ENCODE measurements at regions not wholly inside any gene's neighbourhood (a gene's known extent, or its start where the extent isn't known, plus 50 kb on each side); places are given as distances from the start of the nearest gene placed in this dataset.

DNA sequence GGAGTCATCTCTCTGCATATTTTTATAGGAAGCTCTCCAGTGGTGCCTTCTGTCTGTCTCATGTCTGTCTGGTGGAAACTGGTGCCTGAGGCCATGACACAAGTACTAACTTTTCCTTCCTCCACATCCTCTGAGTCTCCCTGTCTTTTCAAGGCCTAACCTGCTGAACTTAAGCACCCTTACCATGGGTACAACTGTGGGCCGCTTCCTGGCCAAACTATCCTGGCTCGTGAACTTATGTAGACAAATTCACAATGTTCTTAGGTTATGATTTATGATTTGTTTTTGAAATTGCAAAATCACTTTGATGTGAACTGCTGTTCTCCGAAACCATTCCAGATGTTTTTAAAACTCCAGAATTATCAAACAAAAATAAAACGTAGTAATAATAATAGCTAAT lies 804.5 kb upstream of the POU3F3 start:
- DNase-seq: no peak

DNA sequence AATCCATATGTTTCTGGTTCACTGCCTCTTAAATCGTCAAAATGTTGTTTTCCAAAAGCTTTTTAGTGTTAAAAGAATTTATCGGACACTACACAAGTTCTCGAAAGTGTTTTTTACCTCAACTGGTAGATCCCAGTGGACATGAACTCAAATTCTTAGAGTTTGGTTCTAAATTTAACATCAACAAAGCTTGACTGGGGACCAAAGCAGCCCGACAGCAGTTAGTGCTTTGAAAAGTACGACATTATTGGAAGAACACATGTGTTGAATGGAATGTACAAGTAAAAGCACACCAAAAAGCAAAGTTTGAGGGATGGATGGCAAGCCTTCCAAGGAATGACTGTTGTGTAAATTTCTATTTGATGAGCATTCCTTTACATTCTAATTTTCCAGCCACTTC lies 803.9 kb upstream of the POU3F3 start:
- no peak for DNase-seq

DNA sequence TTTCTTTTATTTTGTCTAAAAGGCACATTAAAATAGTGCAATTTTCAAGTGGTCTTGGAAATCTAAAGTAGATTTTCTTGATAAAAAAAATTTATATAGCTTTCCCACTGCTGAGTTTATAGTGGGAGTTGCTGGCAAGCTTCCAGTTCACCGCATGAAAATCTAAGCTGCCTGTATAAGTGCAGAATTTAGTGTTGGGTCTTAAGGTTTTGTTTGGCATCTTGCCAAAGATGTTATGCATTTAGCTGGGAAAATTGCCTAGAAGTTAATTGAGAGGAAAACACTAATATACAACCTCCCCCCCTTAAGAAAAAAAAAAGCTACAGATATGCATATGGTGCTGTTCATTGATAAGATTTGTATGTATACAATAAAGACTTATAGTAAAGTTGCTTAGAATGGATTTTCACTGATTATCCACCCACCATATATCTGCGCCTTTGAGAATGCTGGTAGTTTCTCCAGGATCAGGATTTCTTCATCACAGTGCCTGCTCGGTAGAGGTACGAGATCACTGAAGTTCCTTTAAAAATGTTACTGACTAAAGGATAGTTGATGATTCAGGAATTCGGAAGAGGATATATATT lies 803.2 kb upstream of the POU3F3 start:
- peak; percentile 93 for DNase-seq

DNA sequence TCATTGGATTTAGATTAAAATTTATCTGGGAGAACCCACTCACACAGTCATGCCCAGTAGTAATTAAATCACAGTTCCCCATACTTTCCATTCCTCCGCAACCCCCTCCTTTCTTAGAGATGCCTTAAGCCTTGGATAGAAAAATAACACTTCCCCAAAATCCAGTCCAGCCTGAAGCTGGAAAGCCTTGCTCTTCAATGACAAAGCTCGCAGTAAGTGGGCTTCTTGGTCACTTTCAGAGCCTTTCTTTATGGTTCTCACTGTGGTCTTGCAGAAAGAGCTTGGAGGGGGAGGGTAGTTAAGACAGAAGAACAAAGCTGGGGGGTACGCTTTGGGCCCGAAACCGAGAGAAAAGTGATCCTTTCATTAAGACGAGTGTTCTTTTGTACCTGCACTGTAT lies 802.1 kb upstream of the POU3F3 start:
- DNase-seq: no peak

DNA sequence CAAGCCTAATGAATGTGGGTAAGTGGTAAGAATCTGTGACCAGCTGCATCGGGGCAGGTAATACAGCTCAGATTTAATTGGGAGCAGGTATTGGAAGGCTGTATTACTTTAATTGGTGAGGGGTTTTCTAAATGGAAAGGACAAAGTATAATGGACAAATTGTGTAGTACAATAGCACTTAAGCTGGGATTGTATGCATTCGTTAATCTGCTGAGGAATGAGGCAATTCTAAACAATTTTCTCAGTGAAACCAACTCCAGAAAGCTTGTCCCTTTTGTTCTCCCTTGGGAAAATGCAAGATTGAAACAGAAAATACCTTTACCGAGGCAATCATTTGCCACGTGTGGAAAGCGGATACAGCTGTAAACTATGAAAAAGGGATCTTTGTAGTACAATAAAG lies 801.6 kb upstream of the POU3F3 start:
- DNase-seq: peak; percentile 23

DNA sequence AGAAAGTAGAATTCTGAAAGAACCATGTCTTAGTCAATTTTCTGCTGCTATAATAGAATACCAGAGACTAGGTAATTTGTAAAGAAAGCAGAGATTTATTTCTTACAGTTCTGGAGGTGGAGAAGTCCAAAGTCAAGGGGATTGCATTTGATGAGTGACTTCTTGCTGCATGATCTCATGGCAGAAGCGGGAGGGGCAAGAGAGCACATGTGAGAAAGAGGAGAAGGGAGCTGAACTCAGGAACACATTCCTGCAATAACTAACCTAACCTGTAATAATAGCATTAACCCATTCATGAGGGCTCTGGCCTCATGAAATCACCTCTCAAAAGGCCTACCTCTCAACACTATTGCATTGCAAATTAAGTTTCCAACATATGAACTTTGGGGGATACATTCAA lies 797.5 kb upstream of the POU3F3 start:
- DNase-seq: no peak

DNA sequence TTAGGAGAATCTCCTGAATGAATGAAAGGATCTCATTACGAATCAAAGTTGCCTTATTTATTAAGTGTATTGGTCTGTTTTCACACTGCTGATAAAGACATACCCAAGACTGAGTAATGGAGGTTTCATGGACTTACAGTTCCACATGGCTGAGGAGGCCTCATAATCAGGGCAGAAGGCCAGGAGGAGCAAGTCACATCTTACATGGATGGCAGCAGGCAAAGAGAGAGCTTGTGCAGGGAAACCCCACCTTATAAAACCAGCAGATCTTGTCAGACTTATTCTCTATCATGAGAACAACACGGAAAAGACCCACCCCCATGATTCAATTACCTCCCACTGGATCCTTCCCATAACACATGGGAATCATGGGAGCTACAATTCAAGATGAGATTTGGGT lies 785.2 kb upstream of the POU3F3 start:
- no peak for DNase-seq

DNA sequence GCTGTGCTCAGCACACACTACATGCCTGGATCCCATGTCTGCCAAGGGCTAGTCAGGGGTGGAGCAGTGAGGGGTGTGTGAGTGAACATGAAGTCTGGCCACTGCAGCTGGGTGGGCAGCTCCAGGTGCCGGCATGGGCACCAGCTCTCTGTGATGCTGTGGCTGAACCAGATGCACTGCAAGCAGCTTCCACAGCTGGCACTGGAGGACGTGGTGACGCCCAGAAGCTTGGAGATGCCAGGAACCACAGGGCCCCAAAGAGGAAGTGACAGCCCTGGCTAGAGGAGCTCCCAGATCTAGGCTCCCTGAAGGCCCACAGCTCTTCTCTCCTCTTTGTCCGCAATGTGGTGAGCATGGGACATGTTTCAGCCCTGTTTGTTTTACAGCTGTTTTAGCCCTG lies 776.3 kb upstream of the POU3F3 start:
- DNase-seq: no peak

DNA sequence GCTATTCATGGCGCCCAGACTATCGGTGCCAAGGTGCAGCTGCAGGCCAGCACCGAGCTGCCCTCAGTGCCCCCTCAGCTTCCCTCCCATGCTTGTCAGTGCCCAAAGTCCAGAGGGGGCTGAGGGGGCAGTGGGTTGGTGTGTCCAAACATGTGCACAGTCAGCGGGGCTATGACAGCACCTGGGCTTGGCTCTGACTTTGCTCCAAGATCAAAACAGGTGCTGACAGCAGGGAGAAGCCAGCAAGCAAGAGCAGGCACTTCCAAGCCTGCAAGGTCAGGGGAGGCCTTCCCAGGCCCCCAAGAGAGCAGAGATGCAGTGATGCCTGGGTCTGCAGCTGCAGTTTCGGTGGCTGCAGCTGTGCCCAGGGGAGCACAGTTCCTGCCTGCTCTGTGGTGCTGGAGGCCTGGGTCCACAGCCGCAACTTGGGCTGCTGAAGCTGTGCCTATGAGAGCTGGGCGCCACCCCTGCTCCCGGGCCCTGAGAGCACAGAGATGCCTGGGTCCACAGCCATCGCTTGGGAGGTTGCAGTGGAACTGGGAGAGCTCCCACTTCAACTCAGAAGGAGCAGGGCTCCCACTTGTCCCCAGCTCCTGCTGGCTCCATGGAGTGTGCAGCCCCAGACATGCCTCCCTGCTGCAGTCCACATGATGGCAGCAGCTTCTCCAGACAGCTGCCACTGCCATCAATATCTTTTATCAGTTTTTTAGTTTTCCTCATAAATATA lies 775.3 kb upstream of the POU3F3 start:
- no peak for DNase-seq

DNA sequence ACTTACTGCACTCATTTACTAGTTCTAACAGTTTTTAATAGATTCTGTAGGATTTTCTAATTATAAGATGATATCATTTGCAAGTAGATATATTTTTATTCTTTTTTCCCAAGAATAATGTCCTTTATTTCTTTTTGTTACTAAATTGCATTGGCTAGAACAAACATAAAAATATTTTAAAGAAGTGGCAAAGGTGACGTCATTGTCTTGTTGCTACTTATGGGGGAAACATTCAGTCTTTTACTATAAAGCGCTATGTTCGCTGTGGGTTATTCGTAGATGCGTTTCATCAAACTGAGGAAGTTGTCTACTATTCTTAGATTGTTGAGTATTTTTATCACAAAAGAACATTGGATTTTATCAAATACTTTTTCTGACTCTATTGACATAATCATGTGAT lies 765.2 kb upstream of the POU3F3 start:
- DNase-seq: no peak

DNA sequence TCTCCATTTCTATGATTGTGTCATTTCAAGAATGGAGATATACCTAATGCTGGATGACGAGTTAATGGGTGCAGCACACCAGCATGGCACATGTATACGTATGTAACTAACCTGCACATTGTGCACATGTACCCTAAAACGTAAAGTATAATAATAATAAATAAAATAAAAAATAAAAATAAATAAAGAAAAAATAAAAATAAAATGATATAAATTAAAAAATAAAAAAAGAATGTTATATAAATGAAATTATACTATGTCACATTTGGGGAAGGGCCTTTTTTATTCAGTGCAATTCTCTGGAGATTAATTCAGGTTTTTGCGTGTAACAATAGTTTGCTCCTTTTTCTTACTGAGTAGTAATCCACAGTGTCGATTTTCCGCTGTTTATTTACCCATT lies 763.5 kb upstream of the POU3F3 start:
- DNase-seq: no peak

DNA sequence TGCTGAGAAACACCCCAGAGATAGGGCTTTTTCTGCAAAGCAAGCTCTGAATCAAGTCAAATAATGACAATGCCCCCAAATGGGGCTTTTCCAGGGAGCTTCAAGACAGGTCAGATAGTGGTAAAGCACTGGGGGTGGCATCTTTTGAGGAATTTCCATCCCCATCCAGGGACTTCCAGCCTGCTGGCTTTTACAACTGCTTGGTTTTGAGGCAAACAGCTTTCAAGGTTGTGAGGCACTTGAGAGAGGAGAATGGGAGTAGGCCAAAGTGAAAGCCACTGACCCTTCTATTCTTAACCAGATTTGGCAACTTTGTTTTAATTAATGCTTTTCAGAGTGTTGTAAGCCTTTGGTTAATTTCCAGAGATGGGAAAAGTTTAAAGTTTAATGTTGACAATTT lies 762.0 kb upstream of the POU3F3 start:
- no peak for DNase-seq

DNA sequence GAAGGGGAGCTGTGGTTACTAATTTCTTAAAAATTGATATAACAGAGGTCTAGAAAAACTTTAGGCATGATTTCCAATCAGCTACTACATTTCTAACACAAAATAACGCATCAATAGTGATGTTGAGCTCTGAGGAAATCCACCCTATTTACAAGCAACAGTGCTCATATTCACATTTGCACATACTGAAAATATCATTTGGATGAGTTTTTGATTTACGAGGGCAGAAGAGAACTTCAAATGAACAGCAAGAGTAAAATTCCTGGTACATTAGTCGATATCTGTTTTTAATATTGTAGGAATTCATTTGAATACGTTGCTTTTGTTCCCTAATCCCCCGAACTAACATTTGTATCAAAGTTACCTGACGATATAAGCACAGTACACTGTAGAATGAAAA lies 761.0 kb upstream of the POU3F3 start:
- DNase-seq: no peak

DNA sequence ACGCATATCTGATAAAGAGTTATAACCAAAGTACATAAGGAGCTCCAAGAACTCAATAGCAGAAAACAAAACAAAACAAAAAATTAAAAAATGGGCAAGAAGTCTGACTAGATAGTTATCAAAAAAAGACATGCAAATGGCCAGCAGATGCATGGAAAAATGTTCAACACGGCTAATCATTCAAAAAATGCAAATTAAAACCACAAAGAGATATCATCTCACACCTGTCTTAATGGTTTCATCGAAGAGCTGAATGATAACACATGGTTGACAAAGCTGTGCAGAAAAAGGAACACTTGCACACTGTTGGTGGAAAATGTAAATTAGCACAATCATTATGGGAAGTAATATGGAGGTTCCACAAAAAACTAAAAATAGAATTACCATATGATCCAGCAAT lies 751.3 kb upstream of the POU3F3 start:
- no peak for DNase-seq

DNA sequence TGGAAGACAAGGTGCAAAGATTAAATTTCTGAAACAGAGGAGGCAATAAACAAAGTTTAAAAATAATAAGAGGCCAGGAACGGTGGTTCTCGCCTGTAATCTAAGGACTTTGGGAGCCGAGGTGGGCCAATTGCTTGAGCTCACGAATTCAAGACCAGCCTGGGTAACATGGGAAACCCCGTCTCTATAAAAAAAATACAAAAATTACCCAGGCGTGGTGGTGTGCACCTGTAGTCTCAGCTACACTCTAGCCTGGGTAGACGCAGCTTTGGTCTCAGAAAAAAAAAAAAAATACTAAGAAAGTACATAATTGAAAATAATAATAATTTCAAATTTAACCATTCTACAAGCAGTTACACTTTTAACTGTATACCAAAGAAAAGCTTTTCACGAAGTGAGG lies 744.6 kb upstream of the POU3F3 start:
- no peak for DNase-seq

DNA sequence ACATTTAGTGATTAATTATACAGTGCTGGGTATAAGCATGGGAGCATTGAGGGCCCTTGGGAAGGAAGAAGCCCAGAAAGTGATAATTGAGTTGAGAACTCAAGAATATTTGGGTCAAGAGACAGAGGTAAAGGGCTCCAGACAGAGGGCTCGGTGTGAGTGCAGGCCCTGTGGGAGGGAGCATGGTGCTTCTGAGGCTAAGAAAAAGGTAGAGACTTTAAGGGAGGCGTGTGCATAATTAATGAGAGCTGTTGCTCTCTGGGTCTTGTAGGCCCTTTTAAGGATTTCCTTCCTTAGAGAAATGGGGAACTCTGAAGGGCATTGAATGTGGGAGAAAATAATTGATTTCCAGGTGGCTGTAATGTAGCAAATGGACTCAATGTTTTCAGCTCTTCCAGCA lies 735.0 kb upstream of the POU3F3 start:
- no peak for DNase-seq

DNA sequence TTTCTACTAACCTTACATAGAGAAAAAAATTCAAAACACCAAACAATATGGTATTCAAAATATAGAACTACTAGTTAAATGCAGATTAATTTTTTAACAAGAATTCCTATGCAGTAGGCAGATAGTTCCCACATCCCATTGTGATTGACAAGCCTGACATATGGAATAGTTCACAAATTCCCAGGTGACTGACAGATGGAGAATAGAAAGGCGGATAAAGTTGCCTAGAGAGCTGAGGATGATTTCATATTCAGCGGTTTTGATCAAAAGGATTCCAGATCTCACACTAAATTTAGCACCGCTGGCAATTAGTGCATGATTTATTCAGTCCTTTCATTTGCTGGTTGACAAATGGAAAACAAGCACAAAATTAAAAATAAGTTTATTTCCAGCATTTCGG lies 733.7 kb upstream of the POU3F3 start:
- no peak for DNase-seq

DNA sequence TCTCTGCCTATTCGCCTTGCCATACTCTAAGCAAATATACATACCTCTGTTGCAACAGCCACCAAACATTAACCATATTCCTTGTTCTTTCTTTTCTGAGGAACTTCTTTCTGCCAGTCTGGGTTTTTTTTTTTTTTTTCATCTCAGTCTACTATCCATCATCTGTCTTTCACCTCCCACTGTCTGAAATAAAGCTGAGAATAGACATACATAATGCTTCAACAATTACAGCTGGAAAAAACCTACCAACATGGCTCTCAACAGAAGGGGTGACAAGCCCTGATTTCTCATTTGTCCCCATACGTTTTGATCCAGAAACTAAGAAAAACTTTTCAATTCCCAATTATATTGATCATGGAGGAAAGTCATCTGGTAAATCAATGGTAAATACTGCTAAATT lies 728.8 kb upstream of the POU3F3 start:
- no peak for DNase-seq

DNA sequence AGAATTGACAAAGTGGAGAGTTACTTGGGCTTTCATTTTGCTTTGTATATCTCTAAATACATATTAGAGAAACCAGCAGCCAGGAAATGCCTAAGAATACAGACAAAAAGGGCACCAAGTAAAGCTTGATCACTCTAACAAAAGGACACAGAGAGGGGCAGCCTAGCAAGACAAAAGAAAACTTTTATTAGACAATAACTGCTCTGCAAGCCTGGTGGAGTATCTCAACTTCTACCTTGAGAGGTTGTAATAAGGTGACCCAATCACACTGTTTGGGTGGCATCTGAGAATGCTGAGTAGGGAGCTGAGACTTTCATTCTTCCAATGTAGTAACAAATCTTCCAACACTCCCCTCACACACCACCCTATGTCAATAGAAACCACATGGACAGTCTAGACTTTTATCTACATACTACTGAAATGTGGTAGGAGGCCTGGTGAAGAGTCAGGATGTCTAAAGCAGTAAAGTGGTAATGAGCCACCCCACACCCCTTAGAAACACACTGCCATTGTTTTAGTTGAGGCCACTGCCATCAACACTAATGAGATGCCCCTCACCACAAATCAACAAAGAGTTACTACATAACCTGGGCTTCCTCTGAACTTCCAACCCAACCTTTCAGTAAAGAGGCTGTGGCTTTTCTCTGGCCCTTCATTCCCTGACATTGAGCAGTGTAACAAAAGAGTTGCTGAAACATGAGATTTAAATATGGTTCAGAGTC lies 726.7 kb upstream of the POU3F3 start:
- no peak for DNase-seq

DNA sequence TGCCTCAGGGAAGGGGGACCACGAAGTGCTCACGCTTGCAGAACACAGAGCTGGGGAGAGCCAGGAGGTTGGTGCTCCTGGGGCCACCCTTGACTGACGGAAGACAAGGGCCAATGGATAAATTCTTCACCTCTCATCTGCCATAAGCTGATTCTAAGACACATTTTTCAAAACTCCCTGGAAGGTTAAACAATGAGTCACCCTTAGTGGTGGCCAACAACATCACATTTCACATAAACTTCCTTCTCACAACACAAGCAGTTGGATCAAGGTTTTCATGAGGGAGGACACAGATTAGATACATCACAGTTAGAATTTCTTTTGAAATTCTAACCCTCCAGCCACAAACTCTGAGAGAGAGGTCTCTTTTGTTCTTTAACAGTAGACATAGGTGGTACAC lies 713.6 kb upstream of the POU3F3 start:
- DNase-seq: no peak

DNA sequence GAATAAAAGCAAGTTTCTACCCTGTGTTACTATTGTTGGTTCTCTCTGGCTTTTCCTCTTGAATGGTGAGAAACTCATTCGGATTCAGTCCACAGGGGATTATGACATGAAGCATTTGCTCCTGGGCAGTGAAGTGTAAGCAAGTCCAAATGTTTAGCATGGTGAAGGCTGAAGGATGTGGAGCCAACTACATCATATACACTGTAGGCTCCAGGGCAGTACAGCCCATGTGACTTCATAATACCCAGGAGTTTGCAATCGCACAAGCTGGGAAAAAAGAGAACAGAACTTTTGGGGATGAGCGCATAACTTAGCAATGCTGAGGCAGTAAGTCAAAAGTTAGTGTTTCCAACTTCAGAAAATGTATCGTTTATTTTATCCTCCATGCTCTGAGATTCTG lies 695.7 kb upstream of the POU3F3 start:
- no peak for DNase-seq

DNA sequence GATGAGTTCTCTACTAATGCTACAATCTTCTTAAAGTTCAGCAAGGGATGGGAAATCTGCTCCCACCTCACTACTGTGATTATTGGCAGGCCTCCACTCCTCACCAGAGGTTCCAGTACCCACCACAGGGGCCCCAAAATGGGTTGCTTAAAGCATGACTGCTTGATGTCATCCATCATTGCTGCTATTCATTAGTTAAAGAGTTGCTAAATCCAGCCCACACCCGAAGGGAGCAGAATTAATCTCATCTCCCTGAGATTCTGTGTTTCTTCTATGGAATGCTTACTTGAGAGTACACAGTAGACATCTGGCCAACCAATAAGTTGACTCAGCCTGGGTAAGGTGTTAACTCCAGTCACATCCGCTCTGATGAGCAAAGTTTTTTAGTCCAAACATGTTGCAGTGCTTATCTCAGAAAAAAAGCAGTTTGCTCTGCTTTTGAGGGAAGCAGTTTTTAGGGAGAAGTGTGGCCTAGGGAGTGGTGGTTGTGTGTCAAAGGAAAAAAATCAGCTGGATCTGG lies 690.2 kb upstream of the POU3F3 start:
- DNase-seq: no peak

DNA sequence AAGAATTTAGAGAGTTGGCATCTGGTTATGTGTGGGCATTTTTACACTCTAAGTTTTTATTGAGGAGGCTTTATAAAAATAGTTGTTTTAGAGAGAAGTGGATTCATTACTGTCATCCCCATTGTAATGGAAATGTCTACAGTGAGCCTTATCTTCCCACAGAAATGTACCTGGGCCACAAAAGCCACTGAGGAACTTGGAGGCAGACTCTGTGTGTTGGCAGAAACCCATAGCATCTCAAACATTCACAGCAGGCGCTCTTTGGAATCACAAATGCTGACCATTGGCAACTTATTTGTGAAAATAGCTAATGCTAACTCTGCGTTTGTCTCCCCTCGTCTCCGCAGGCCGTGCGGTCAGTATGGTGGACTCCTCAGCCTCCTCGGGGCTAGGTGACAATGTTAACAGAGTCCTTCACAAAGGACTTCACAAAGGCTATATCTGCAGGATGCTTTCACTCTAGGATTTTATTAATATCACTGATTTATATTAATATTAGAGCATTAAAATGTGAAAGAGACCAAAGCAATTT lies 689.1 kb upstream of the POU3F3 start:
- DNase-seq: no peak

DNA sequence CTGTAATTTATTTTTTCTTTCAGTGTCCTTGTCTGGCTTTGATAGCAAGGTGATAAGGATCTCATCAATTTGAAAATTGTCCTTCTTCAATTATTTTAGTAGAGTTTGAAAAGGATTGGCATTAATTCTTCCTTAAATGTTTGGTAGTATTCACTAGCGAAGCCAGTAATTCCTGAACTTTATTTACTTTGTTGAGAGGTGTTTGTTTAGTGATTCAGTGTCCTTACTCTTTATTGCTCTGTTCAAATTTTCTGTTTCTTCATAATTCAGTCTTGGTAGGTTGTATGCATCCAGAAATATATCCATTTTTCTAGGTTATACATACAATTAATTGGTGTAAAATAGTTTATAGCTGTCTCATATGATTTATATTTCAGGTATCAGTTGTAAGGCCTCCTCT lies 676.7 kb upstream of the POU3F3 start:
- DNase-seq: peak; percentile 31

All from NCI-H1105 treated with DMSO at 0.1 percent for 48 hours (cell line).